HG02870 (cell line): ENCODE measurements at regions not wholly inside any gene's neighbourhood (a gene's known extent, or its start where the extent isn't known, plus 50 kb on each side); places are given as distances from the start of the nearest gene placed in this dataset.

ENCODE experiments used
- ATAC-seq: cut with Tn5 transposase; IDR thresholded peaks from one replicate; pipeline ENCODE4 v1.9.1; 2021; ENCODE audit warnings: mild to moderate bottlenecking, moderate library complexity; ENCODE audit not compliant: unreplicated experiment

- ATAC-seq: no peak
Measured at GRCh38 chr13:38518328-38518727, 168.5 kb upstream of the FREM2 start.

GRCh38 chr13:38519229-38519911 lies 167.5 kb upstream of the FREM2 start:
- no peak for ATAC-seq

- ATAC-seq: no peak
Measured at GRCh38 chr13:38520041-38520440, 166.8 kb upstream of the FREM2 start.

GRCh38 chr13:38527140-38527539 lies 159.7 kb upstream of the FREM2 start:
- ATAC-seq: no peak

- ATAC-seq: no peak
Measured at GRCh38 chr13:38528986-38529385, 157.9 kb upstream of the FREM2 start.

GRCh38 chr13:38530492-38530891 lies 156.4 kb upstream of the FREM2 start:
- ATAC-seq: no peak

GRCh38 chr13:38535261-38535660 lies 151.6 kb upstream of the FREM2 start:
- ATAC-seq: no peak

- ATAC-seq: no peak
Measured at GRCh38 chr13:38537051-38537450, 149.8 kb upstream of the FREM2 start.

GRCh38 chr13:38538422-38538821 lies 148.5 kb upstream of the FREM2 start:
- no peak for ATAC-seq

GRCh38 chr13:38539632-38540031 lies 147.2 kb upstream of the FREM2 start:
- no peak for ATAC-seq

- ATAC-seq: no peak
Measured at GRCh38 chr13:38542601-38543000, 144.3 kb upstream of the FREM2 start.

- ATAC-seq: no peak
Measured at GRCh38 chr13:38543561-38543960, 143.3 kb upstream of the FREM2 start.

- no peak for ATAC-seq
Measured at GRCh38 chr13:38563739-38564138, 123.1 kb upstream of the FREM2 start.

GRCh38 chr13:38564256-38565150 lies 122.4 kb upstream of the FREM2 start:
- ATAC-seq: no peak

GRCh38 chr13:38566023-38566422 lies 120.9 kb upstream of the FREM2 start:
- ATAC-seq: no peak

- no peak for ATAC-seq
Measured at GRCh38 chr13:38566519-38566918, 120.4 kb upstream of the FREM2 start.

GRCh38 chr13:38570706-38571105 lies 116.2 kb upstream of the FREM2 start:
- no peak for ATAC-seq

GRCh38 chr13:38575427-38575826 lies 111.5 kb upstream of the FREM2 start:
- no peak for ATAC-seq

GRCh38 chr13:38577048-38577447 lies 109.8 kb upstream of the FREM2 start:
- no peak for ATAC-seq

GRCh38 chr13:38582133-38582532 lies 104.7 kb upstream of the FREM2 start:
- ATAC-seq: peak; percentile 73

- no peak for ATAC-seq
Measured at GRCh38 chr13:38590230-38590629, 96.6 kb upstream of the FREM2 start.

- no peak for ATAC-seq
Measured at GRCh38 chr13:38590796-38591507, 95.9 kb upstream of the FREM2 start.
